HG02870 (cell line): ENCODE measurements at regions not wholly inside any gene's neighbourhood (a gene's known extent, or its start where the extent isn't known, plus 50 kb on each side); places are given as distances from the start of the nearest gene placed in this dataset.
"Not testable (repeated sequence)": the region's sequence is repeated elsewhere in the genome, so short reads cannot be mapped to it uniquely, and the experiment has no call there.

Source experiments
- ATAC-seq: cut with Tn5 transposase; IDR thresholded peaks from one replicate; pipeline ENCODE4 v1.9.1; 2021; ENCODE audit warnings: mild to moderate bottlenecking, moderate library complexity; ENCODE audit not compliant: unreplicated experiment

- no peak for ATAC-seq
Observed at GRCh38 chrX:964831-965416, 247.5 kb downstream of the CRLF2 start.

GRCh38 chrX:960821-961220, 251.6 kb downstream of the CRLF2 start:
- ATAC-seq, result no peak

- ATAC-seq, result no peak
Observed at GRCh38 chrX:959595-959994, 252.9 kb downstream of the CRLF2 start.

GRCh38 chrX:955168-955781, 257.2 kb downstream of the CRLF2 start:
- not testable (repeated sequence) for ATAC-seq

DNA sequence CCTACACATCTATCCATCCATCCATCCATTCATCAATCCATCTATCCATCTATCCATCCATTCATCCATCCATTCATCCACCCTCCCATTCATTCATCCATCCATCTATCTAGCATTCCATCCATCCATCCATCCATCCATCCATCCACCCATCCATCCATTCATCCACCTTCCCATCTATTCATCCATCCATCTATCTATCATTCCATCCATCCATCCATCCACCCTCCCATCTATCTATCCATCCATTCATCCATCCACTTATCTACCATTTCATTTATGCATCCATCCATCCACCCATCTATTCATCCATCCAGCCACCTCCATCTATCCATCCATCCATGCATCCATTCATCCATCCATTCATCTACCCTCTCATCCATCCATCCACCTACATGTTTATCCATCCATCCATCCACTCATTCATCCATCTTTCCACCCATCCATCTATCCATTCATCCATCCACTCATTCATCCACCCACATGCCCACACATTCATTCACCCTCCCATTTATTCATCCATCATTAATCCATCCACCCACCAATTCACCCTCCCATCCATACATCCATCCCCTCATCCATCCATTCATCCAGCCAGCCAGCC, 258.5 kb downstream of the CRLF2 start:
- ATAC-seq, result no peak

GRCh38 chrX:952816-953215, 259.6 kb downstream of the CRLF2 start:
- no peak for ATAC-seq

GRCh38 chrX:947262-947661, 265.2 kb downstream of the CRLF2 start:
- not testable (repeated sequence) for ATAC-seq

DNA sequence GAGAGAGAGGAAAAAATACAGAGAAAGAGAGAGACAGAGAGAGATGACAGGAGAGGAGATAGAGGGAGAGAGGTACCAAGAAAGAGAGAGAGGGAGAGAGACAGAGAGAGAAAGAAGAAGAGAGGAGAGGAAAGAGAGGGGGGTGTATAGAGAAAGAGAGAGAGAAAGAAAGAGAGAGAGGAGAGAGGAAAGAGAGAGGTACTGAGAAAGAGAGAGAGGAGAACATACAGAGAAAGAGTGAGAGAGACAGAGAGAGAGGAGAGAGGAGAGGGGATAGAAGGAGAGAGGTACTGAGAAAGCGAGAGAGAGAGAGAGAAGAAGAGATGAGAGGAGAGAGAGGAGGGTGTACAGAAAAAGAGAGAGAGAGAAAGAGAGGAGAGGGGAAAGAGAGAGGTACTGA, 269.4 kb downstream of the CRLF2 start:
- ATAC-seq, result no peak

DNA sequence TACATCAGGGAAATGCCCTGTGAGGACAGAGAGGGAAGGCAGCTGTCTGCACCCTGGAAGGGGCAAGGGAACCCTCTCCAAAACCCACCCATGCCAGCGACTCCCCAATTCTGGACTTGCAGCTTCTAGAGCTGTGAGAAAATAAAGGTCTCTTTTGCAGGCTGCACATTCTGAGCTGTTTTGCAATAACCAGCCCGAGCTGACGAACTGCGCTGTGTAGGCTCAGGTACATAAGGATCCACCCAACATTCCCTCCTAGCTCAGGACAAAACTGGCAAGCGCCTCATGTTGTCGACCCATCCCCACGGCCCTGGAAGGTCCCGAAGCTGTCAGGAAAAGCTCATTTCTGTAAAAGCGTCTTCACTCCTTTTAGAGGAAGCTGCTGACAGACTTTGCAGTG, 271.8 kb downstream of the CRLF2 start:
- ATAC-seq, result no peak

DNA sequence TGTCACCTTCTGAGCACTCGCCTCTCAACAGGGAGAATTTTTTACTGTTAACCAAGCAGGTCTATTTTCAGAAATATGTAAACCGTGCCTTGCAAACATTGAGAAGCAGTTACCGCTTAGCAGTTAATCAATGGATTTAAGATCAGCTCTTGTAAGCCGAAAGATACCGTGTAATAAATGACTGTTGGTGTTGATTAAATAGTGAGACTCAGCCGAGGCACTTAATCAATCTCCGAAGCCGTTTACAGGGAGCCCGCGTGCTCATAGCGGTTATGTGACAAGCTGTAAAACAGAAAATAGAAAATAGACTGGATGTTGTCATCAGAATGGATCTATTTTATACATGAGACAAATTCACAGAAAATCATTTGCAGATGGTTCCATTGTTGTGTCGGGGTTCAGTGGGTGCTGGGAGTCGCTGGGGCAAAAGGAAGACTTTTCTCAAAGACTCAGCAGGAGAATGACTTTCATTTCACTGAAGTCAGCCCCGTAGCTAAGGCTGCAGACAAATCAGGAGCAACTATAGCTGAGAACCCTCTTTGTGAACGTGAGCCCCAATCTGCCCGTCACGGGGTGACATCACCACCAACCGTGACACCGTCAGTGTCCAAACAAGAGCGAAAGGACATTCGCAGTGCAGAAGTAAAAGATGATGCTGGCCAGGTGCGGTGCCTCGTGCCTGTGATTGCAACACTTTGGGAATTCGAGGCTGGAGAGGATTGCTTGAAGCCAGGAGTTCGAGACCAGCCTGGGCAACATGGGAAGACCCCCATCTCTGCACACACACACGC, 275.3 kb downstream of the CRLF2 start:
- no peak for ATAC-seq

DNA sequence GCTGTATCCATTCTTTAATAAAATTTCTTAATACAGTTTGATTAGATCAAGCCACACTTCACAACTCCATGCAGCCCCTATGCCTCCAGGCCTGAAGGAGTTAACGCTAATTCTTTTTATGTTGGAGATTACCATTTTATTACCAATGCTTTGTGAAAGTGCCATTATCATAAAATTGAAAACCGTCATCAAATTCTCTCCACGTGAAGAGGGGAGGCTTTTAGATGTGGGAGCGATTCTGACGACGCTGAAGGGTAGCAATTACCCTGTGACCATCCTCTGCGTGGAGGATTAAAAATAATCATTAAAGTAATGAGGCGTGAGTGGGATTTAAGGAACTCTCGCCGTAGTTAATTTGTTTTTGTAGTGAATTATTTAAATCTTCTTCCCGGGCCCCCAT, 278.8 kb downstream of the CRLF2 start:
- no peak for ATAC-seq

GRCh38 chrX:928606-929005, 283.8 kb downstream of the CRLF2 start:
- ATAC-seq, result no peak

DNA sequence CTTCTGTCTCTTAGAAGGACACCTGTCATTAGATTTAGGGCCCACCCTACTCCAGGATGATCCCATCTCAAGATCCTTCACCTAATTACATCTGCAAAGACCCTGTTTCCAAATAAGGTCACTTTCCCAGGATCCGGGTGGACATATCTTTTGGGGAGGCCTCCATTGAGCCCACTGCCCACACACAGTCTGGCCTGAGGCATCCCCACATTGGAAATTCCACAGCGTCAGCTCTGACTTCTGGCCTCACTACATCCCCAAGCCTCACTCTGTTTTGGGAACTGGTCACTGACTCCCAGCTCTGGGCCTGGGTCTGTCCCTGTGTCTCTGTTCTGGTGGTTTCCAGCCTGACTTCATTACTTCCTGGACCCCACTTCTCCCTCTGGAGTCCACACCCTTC, 285.5 kb downstream of the CRLF2 start:
- no peak for ATAC-seq

GRCh38 chrX:926070-926469, 286.4 kb downstream of the CRLF2 start:
- ATAC-seq, result no peak

- ATAC-seq, result no peak
Observed at GRCh38 chrX:925652-926061, 286.8 kb downstream of the CRLF2 start.

DNA sequence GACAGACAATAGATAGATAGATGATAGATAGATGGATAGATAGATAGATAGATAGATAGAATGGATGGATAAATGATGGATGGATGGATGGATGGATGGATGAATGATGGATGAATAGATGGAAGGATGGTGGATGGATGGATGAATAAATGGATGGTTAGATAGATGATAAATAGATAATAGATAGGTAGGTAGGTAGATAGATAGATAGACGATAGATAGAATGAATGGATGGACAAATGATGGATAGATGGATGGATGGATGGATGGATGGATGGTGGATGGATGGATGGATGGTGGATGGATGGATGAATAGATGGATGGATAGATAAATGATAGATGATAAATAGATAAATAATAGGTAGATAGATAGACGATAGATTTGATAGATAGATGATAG, 287.4 kb downstream of the CRLF2 start:
- no peak for ATAC-seq

GRCh38 chrX:924017-924416, 288.4 kb downstream of the CRLF2 start:
- ATAC-seq, result no peak

DNA sequence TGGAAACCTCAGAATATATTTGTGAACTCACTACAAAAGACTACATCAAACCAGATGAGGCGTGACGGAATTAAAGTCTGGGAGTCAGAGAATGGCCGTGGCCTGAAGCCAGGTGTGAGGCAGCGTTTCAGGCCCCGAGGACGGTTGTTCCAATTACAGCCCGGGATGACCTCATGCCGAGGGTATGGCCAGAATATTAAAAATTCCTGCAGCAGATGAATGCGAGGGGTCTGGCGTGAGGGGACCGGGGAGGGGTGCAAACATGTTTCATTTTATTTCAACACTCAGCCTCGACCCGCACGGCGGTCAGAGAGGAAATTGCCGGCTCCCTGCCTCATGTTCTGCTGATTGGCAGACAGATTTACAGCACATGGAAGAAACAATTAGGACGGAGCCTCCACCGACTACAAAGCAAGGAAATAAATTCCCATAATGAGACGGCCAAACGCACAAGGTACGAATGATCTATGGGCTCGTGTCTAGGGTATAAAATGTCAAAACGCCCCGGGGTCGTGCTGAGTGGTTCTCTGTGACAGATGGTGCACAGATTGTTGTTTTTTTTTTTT, 289.7 kb downstream of the SHOX start:
- no peak for ATAC-seq

DNA sequence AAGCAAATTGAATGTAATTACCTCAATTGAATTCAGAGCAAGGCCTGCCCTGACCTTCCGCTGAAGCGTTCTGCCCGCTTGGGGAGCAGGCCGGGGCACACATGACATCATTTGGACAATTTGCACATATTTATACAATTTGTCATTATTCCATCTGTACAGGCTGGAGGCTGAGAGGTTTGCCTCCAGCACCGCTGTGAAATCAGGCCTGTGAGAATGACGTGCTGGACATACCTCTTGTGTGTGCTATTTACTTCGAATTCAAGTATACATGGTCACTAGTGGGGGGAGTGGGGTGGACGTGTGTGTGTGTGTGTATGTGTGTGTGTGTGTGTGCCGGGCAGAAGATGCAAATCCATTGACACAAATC, 285.6 kb downstream of the SHOX start:
- ATAC-seq, result no peak

DNA sequence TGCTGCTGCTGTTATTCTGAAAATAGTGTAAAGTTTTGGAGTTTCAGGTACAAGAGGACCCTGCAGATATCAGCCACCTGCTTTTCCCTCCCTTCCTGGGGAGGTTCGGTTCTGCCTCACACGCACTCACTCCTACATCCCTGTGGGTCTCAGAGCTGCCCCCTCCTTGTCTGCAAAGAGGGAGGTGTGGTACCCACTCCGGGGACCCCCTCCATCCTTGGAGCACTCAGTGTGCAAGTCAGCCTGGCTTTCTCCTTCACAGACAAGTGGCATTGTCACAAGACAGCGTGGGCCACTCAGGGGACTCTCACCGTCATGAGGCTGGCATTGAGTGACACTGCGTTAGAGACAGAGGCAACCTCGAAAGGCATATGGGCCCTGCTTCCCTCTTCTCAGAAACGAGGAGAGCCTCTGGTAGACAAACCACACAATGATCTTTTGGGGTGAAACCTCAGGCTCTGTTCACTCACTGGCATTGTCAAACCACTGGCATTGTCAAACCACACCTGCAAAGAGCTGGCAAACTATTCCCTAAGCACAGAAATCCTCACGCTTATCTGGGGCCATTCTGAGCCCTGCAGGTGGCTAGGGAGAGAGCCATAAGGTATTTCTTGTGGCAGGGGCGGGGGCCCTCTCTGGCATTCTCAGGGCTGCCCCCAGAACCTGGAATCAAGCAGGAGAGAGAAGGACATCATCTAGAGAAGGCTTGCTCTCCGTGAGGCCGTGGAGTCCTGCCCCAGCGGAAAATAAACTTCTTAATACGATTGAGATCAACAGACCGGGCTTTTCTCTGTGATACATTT, 285.0 kb downstream of the SHOX start:
- ATAC-seq, result no peak

DNA sequence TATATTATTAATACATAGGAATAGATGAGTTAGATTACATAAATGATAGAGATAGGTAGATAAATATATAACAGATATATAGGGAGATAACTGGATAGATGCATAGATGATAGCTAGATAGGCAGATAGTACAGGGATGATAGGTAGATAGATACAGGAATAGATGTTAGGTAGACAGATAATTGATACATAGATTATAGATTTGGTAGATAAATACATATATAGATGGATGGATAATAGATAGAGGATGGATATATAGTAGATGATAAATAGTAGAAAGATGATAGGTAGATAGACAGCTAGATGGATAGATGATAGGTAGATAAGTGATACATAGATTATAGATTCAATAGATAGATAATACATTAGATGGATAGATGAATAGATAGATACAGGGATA, 283.6 kb downstream of the SHOX start:
- no peak for ATAC-seq
